ENCODE measurements at regions not wholly inside any gene's neighbourhood (a gene's known extent, or its start where the extent isn't known, plus 50 kb on each side); places are given as distances from the start of the nearest gene placed in this dataset.
A peak's percentile ranks its signal among the peaks of the same experiment; 100 is the strongest.

- CTCF ChIA-PET = no interaction called here
Observed at GRCh38 chr6:9675122-9675521, 739.8 kb downstream of the TFAP2A start.

GRCh38 chr6:9659848-9660247 is 755.0 kb downstream of the TFAP2A start:
- CTCF ChIA-PET = no interaction called here

More at GRCh38 chr6:9675122-9675521, 739.8 kb downstream of the TFAP2A start:
- ATAC-seq (no peak), DNase-seq (no peak)
- no peak overlapping the region for H3K4me3 ChIP-seq (ENCODE audit: low read length)
- H3K36me3 ChIP-seq (ENCODE audit: low read depth, low read length) = no peaks in the 10 kb centered on the region
- no peak overlapping the region for H3K27ac ChIP-seq (ENCODE audit: low read length)
- H3K27me3 ChIP-seq (ENCODE audit: low read length) = no peaks in the 10 kb centered on the region
- H2AFZ ChIP-seq (ENCODE audit: low read length) = no peak overlapping the region
- H3K9me2 ChIP-seq (replicated peaks; ENCODE audit: low read length) = no peaks in the 10 kb centered on the region; the same call in 1 of the 2 replicates
- intact Hi-C loops (cut with micrococcal nuclease) = no loop called here
- POLR2A ChIA-PET (ENCODE audit: unreplicated experiment) = no interaction called here
- H3K9ac ChIP-seq (ENCODE audit: low read length) = no peak overlapping the region
- BruUV-seq (replicated peaks) = no TSS peak
- H3K4me1 ChIP-seq (ENCODE audit: insufficient read depth, low read length) = no peaks in the 10 kb centered on the region
- H3F3A ChIP-seq (ENCODE audit: low read length, unreplicated experiment) = no peaks in the 10 kb centered on the region
- H3K79me2 ChIP-seq (ENCODE audit: low read length) = no peaks in the 10 kb centered on the region
- H3K9me3 ChIP-seq (ENCODE audit: low read length) = 0 out of 2 replicates have a peak, but pooled peaks cover 4% of the 10 kb centered on the region
- TF ChIP-seq EZH2phosphoT487 (IDR thresholded peaks at IDR 0.05; ENCODE audit: borderline replicate concordance, low read length) = no peak
- TF ChIP-seq EZH2 (IDR thresholded peaks at IDR 0.05; ENCODE audit: low read length, unreplicated experiment) = no peak
- TF ChIP-seq, protein P1, sequence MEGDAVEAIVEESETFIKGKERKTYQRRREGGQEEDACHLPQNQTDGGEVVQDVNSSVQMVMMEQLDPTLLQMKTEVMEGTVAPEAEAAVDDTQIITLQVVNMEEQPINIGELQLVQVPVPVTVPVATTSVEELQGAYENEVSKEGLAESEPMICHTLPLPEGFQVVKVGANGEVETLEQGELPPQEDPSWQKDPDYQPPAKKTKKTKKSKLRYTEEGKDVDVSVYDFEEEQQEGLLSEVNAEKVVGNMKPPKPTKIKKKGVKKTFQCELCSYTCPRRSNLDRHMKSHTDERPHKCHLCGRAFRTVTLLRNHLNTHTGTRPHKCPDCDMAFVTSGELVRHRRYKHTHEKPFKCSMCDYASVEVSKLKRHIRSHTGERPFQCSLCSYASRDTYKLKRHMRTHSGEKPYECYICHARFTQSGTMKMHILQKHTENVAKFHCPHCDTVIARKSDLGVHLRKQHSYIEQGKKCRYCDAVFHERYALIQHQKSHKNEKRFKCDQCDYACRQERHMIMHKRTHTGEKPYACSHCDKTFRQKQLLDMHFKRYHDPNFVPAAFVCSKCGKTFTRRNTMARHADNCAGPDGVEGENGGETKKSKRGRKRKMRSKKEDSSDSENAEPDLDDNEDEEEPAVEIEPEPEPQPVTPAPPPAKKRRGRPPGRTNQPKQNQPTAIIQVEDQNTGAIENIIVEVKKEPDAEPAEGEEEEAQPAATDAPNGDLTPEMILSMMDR (conservative IDR thresholded peaks at IDR 0.05; ENCODE audit: low read depth, low read length) = no peak
- H4K20me1 ChIP-seq (ENCODE audit: low read length) = no peaks in the 10 kb centered on the region
- H3K4me2 ChIP-seq (ENCODE audit: low read length) = no peak overlapping the region

GRCh38 chr6:9657994-9658393 is 756.9 kb downstream of the TFAP2A start:
- ChIA-PET CTCF (no interaction called here), POLR2A (ENCODE audit: unreplicated experiment) (no interaction called here)
- DNase-seq (peak; percentile 89), ATAC-seq (no peak; the same call in 1 of the 2 replicates)
- H3K4me3 ChIP-seq (ENCODE audit: low read length) = no peak overlapping the region
- H3K9ac ChIP-seq (ENCODE audit: low read length) = no peak overlapping the region
- no peaks in the 10 kb centered on the region for H3K36me3 ChIP-seq (ENCODE audit: low read depth, low read length)
- TF ChIP-seq EZH2phosphoT487 (IDR thresholded peaks at IDR 0.05; ENCODE audit: borderline replicate concordance, low read length) = no peak
- no peak for TF ChIP-seq EZH2 (IDR thresholded peaks at IDR 0.05; ENCODE audit: low read length, unreplicated experiment)
- H2AFZ ChIP-seq (ENCODE audit: low read length) = no peak overlapping the region; the same call in 1 of the 2 replicates
- no peaks in the 10 kb centered on the region; the same call in 1 of the 2 replicates for H3K27me3 ChIP-seq (ENCODE audit: low read length)
- peaks cover 15% of the 10 kb centered on the region for H3K4me1 ChIP-seq (ENCODE audit: insufficient read depth, low read length)
- intact Hi-C loops (cut with micrococcal nuclease) = no loop called here
- H3K4me2 ChIP-seq (ENCODE audit: low read length) = peak overlapping the region; percentile 40
- peak overlapping the region; percentile 39 for H3K27ac ChIP-seq (ENCODE audit: low read length)
- peaks cover 5% of the 10 kb centered on the region for H3F3A ChIP-seq (ENCODE audit: low read length, unreplicated experiment)
- H4K20me1 ChIP-seq (ENCODE audit: low read length) = no peaks in the 10 kb centered on the region
- H3K79me2 ChIP-seq (ENCODE audit: low read length) = no peaks in the 10 kb centered on the region
- no peaks in the 10 kb centered on the region for H3K9me3 ChIP-seq (ENCODE audit: low read length)
- BruUV-seq (replicated peaks) = no TSS peak
- no peaks in the 10 kb centered on the region for H3K9me2 ChIP-seq (replicated peaks; ENCODE audit: low read length)

More at GRCh38 chr6:9659848-9660247, 755.0 kb downstream of the TFAP2A start:
- Histone ChIP-seq H3K9me3 (ENCODE audit: low read length) (no peaks in the 10 kb centered on the region), H3K27me3 (ENCODE audit: low read length) (no peaks in the 10 kb centered on the region; the same call in 1 of the 2 replicates), H2AFZ (ENCODE audit: low read length) (no peak overlapping the region), H3K4me1 (ENCODE audit: insufficient read depth, low read length) (peaks cover 15% of the 10 kb centered on the region), H3F3A (ENCODE audit: low read length, unreplicated experiment) (peaks cover 5% of the 10 kb centered on the region), H3K36me3 (ENCODE audit: low read depth, low read length) (no peaks in the 10 kb centered on the region), H3K4me2 (ENCODE audit: low read length) (no peak overlapping the region), H4K20me1 (ENCODE audit: low read length) (no peaks in the 10 kb centered on the region), H3K9ac (ENCODE audit: low read length) (no peak overlapping the region), H3K4me3 (ENCODE audit: low read length) (no peak overlapping the region), H3K9me2 (replicated peaks; ENCODE audit: low read length) (no peaks in the 10 kb centered on the region), H3K27ac (ENCODE audit: low read length) (no peak overlapping the region), H3K79me2 (ENCODE audit: low read length) (no peaks in the 10 kb centered on the region)
- intact Hi-C loops (cut with micrococcal nuclease) = no loop called here
- POLR2A ChIA-PET (ENCODE audit: unreplicated experiment) = no interaction called here
- DNase-seq (no peak), ATAC-seq (no peak)
- no TSS peak for BruUV-seq (replicated peaks)
- TF ChIP-seq EZH2 (IDR thresholded peaks at IDR 0.05; ENCODE audit: low read length, unreplicated experiment) (no peak), EZH2phosphoT487 (IDR thresholded peaks at IDR 0.05; ENCODE audit: borderline replicate concordance, low read length) (no peak)
- TF ChIP-seq, protein P1 (conservative IDR thresholded peaks at IDR 0.05; ENCODE audit: low read depth, low read length) = no peak

All from PC-3 (cell line).